GM10248 (cell line): ENCODE measurements at regions not wholly inside any gene's neighbourhood (a gene's known extent, or its start where the extent isn't known, plus 50 kb on each side); places are given as distances from the start of the nearest gene placed in this dataset.

Source experiments
- CTCF ChIA-PET: fragments of 300-600 bp; sonication (Branson Sonifier 250); formaldehyde crosslinking; extraction: SDS; loops from one replicate; lab custom pipeline; 2021; ENCODE audit warnings: antibody characterized with exemption; lab: Yijun Ruan, JAX
- POLR2A ChIA-PET: fragments of 350-650 bp; sonication (Branson Sonifier 250); formaldehyde crosslinking; extraction: SDS; loops from one replicate; lab custom pipeline; 2020; ENCODE audit warnings: antibody characterized with exemption; lab: Yijun Ruan, JAX
- DNase-seq: peaks from one replicate; pipeline ENCODE4 v3.0.0; 2012; ENCODE audit errors: extremely low spot score
- CTCF ChIP-seq: IDR thresholded peaks from 2 replicates; pipeline ENCODE4 v1.5.1; 2012; ENCODE audit warnings: mild to moderate bottlenecking, low read depth; ENCODE audit errors: extremely low read depth, missing control alignments, control extremely low read depth

- ChIA-PET POLR2A (no interaction called here), CTCF (interaction anchor here (4.6 kb wide), 1 partner anchor 372 kb away, joined by 61 read pairs; no protein-coding TSS in a partner anchor)
- DNase-seq = no peak
- TF ChIP-seq CTCF = no peak
These were observed 66.5 kb downstream of the MSX2 start for GRCh38 chr5:174790906-174791305.

GRCh38 chr5:174789596-174789995, 65.2 kb downstream of the MSX2 start:
- TF ChIP-seq CTCF = no peak
- POLR2A ChIA-PET = no interaction called here
- no peak for DNase-seq
- CTCF ChIA-PET = interaction anchor here (1.6 kb wide), 1 partner anchor 369 kb away, joined by 5 read pairs; no protein-coding TSS in a partner anchor

GRCh38 chr5:174785120-174785680, 60.8 kb downstream of the MSX2 start:
- ChIA-PET CTCF (interaction anchor here (1.1 kb wide), 1 partner anchor 9 kb away, joined by 4 read pairs; no protein-coding TSS in a partner anchor), POLR2A (no interaction called here)
- DNase-seq = no peak
- TF ChIP-seq CTCF = no peak
